Right lobe of liver (tissue), 6 donors: ENCODE measurements at regions not wholly inside any gene's neighbourhood (a gene's known extent, or its start where the extent isn't known, plus 50 kb on each side); places are given as distances from the start of the nearest gene placed in this dataset.

Experiments
- ATAC-seq, 4 donors: fragments of 200-7000 bp; cut with Tn5 transposase; one replicate each; pipeline ENCODE4 v1.9.1; 2020; ENCODE audit warnings: mild to moderate bottlenecking in 4 of 4, moderate library complexity in 4 of 4
- DNase-seq, 3 donors: peaks; one replicate each; pipeline ENCODE4 v3.0.0-alpha.2; 2020
- H3K27ac ChIP-seq, 3 donors: fragments of 200-600 bp; one replicate each; pipeline ENCODE4 v1.8.0; 2022
- H3K27me3 ChIP-seq, 2 donors: fragments of 200-600 bp; one replicate each; pipeline ENCODE4 v1.8.0; 2022
- H3K36me3 ChIP-seq, 4 donors: fragments of 200-600 bp; sonication (generic) in 1 of 4; one replicate each; pipeline versions ENCODE4 v1.5.1 to v1.8.0; 2017 to 2022; ENCODE audit warnings: control low read depth in 1 of 4
- H3K4me1 ChIP-seq, 4 donors: fragments of 200-600 bp; sonication (generic) in 1 of 4; one replicate each; pipeline versions ENCODE4 v1.5.1 to v1.8.0; 2017 to 2022; ENCODE audit warnings: control low read depth in 1 of 4
- H3K4me3 ChIP-seq, 3 donors: fragments of 200-600 bp; one replicate each; pipeline ENCODE4 v1.8.0; 2022
- H3K9me3 ChIP-seq, 4 donors: fragments of 200-600 bp; sonication (generic) in 1 of 4; one replicate each; pipeline versions ENCODE4 v1.5.1 to v1.8.0; 2017 to 2022; ENCODE audit warnings: control low read depth in 1 of 4
- POLR2A ChIP-seq: fragments of 450-650 bp; IDR thresholded peaks from one replicate; pipeline ENCODE4 v1.6.1; 2017; ENCODE audit warnings: antibody characterized with exemption, mild to moderate bottlenecking
- WGBS: methylation state at CpG from one replicate; pipeline ENCODE4 v1.1.6; 2018; ENCODE audit warnings: low coverage, low lambda C conversion rate; ENCODE audit not compliant: insufficient coverage; ENCODE audit errors: missing lambda C conversion rate; 5-methylcytosine and 5-hydroxymethylcytosine counted together
- intact Hi-C, 2 donors: fragments of 100-400 bp; cut with DNase I; formaldehyde crosslinking; loops; one replicate each; pipeline versions ENCODE4 v1.11.2 to v1.14.1; 2022
- TF ChIP-seq, protein P1 (sequence below), 4 donors: fragments of 200-600 bp in 3 of 4; fragments of 450-650 bp in 1 of 4; IDR thresholded peaks; one replicate each; pipeline versions ENCODE4 v1.5.1 to v1.8.0; 2016 to 2022; ENCODE audit warnings: antibody characterized with exemption in 4 of 4, mild to moderate bottlenecking in 2 of 4
- donor health status: DM: no; HTN: yes; CAD: no.
- donor health status: DM: no; HTN: no; CAD: no.
- donor health status: DM: no; HTN: no; CAD: no.
- donor health status: DM: no; HTN: yes; CAD: no.
- donor health status: DM: no; HTN: yes; CAD: no.

- TF ChIP-seq, protein P1, sequence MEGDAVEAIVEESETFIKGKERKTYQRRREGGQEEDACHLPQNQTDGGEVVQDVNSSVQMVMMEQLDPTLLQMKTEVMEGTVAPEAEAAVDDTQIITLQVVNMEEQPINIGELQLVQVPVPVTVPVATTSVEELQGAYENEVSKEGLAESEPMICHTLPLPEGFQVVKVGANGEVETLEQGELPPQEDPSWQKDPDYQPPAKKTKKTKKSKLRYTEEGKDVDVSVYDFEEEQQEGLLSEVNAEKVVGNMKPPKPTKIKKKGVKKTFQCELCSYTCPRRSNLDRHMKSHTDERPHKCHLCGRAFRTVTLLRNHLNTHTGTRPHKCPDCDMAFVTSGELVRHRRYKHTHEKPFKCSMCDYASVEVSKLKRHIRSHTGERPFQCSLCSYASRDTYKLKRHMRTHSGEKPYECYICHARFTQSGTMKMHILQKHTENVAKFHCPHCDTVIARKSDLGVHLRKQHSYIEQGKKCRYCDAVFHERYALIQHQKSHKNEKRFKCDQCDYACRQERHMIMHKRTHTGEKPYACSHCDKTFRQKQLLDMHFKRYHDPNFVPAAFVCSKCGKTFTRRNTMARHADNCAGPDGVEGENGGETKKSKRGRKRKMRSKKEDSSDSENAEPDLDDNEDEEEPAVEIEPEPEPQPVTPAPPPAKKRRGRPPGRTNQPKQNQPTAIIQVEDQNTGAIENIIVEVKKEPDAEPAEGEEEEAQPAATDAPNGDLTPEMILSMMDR (IDR thresholded peaks at IDR 0.05) = no peak
- TF ChIP-seq POLR2A = no peak
- intact Hi-C loops = no loop called here
- H3K27ac ChIP-seq = peak overlapping the region; percentile 5 to 63 (median 41)
- ATAC-seq (peak in 3 of 4 donors; percentile 13 to 64 (median 17)), DNase-seq (no peak)
- H3K36me3 ChIP-seq = no peaks in the 10 kb centered on the region
- WGBS = 52% methylated on average over 3 of the region's 3 CpGs
- no peaks in the 10 kb centered on the region for H3K9me3 ChIP-seq
- no peak overlapping the region for H3K4me3 ChIP-seq
- H3K4me1 ChIP-seq = peaks cover 3 to 41% (median 14%) of the 10 kb centered on the region in 4 donors
- no peaks in the 10 kb centered on the region for H3K27me3 ChIP-seq
Observed at GRCh38 chr2:138421315-138421970, 80.1 kb upstream of the SPOPL start.

DNA sequence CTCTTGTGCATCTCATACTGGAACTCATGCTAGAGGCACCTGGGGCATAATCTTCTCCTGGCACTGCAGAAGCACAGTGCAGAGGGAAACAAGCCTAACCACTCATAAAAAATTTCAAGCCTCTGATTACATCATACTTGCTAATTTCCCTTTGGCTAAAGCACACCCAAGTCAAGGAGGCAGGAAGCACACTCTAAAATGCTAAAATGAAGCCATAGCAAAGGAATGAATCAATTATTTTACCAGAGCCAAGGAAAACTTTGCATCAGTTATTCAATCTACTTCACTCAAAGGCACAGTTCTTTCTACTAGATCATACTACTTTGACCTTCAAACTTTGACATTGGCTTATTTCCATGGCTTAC, 79.6 kb upstream of the SPOPL start:
- peaks cover 3 to 41% (median 14%) of the 10 kb centered on the region in 4 donors for H3K4me1 ChIP-seq
- TF ChIP-seq, protein P1 (IDR thresholded peaks at IDR 0.05) = no peak
- TF ChIP-seq POLR2A = no peak
- H3K36me3 ChIP-seq = no peaks in the 10 kb centered on the region
- intact Hi-C loops = no loop called here
- no peaks in the 10 kb centered on the region for H3K27me3 ChIP-seq
- peak overlapping the region; percentile 5 to 63 (median 41) for H3K27ac ChIP-seq
- no peak overlapping the region for H3K4me3 ChIP-seq
- no peaks in the 10 kb centered on the region for H3K9me3 ChIP-seq
- ATAC-seq = peak; percentile 40 to 84 (median 62)
- DNase-seq = no peak

DNA sequence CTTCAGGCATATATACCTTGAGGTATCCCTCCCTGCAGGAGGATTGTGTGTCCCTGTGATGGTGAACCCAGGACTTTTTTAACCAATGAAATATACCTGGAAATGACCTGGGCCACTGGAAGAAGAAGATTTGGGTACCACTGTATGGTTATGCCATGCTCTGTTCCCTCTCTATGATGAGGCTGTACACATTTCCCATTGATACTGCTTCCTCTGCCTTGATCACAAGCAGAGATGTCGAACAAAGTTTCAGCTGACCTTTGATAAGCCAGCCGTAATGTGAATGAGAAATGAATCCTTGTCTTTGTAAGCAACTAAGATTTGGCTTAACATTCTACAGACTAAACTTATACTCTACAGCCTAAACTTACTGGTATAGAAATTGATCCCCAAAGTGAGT, 78.4 kb upstream of the SPOPL start:
- peak overlapping the region in 2 of 3 donors; percentile 57 to 63 for H3K27ac ChIP-seq
- no peak for DNase-seq
- H3K27me3 ChIP-seq = no peaks in the 10 kb centered on the region

GRCh38 chr2:138423745-138424144, 77.8 kb upstream of the SPOPL start:
- ATAC-seq (peak; percentile 53 to 85 (median 66)), DNase-seq (no peak)
- peak overlapping the region in 1 of 3 donors; percentile 12 for H3K4me3 ChIP-seq
- no peaks in the 10 kb centered on the region for H3K36me3 ChIP-seq
- peak overlapping the region in 2 of 3 donors; percentile 57 to 63 for H3K27ac ChIP-seq
- peaks cover 0 to 2% (median 0%) of the 10 kb centered on the region in 4 donors for H3K9me3 ChIP-seq
- H3K27me3 ChIP-seq = no peaks in the 10 kb centered on the region
- peaks cover 3 to 47% (median 14%) of the 10 kb centered on the region in 4 donors for H3K4me1 ChIP-seq
- intact Hi-C loops = no loop called here
- 44% methylated on average over 1 of the region's 1 CpG for WGBS
- TF ChIP-seq POLR2A = no peak
- TF ChIP-seq, protein P1 (IDR thresholded peaks at IDR 0.05) = no peak

More for the DNA sequence above, 78.4 kb upstream of the SPOPL start:
- TF ChIP-seq POLR2A = no peak
- TF ChIP-seq, protein P1 (IDR thresholded peaks at IDR 0.05) = no peak
- Histone ChIP-seq H3K36me3 (no peaks in the 10 kb centered on the region), H3K9me3 (peaks cover 0 to 2% (median 0%) of the 10 kb centered on the region in 4 donors), H3K4me3 (peak overlapping the region in 1 of 3 donors; percentile 12), H3K4me1 (peaks cover 3 to 42% (median 14%) of the 10 kb centered on the region in 4 donors)
- 35% methylated on average over 2 of the region's 2 CpGs for WGBS
- ATAC-seq = peak; percentile 22 to 44 (median 34)
- intact Hi-C loops = no loop called here
